ENCODE measurements at regions not wholly inside any gene's neighbourhood (a gene's known extent, or its start where the extent isn't known, plus 50 kb on each side); places are given as distances from the start of the nearest gene placed in this dataset.

- TF ChIP-seq RAD21 (IDR thresholded peaks at IDR 0.05 in 1 of 2, conservative IDR thresholded peaks at IDR 0.05 in 1 of 2; ENCODE audit: low read depth in 2 of 2, low read length in 2 of 2) (no peak), POLR2AphosphoS5 (IDR thresholded peaks at IDR 0.05; ENCODE audit: low read depth, low read length) (no peak), HDAC6 (IDR thresholded peaks at IDR 0.05; ENCODE audit: low read depth, low read length) (no peak), CBX5 (IDR thresholded peaks at IDR 0.05; ENCODE audit: low read depth, low read length) (no peak), TEAD4 (IDR thresholded peaks at IDR 0.05; ENCODE audit: low read depth, low read length) (no peak), BACH1 (IDR thresholded peaks at IDR 0.05; ENCODE audit: low read length) (no peak), GABPA (IDR thresholded peaks at IDR 0.05; ENCODE audit: borderline replicate concordance, insufficient read depth, low read length) (no peak), SP1 (IDR thresholded peaks at IDR 0.05; ENCODE audit: low read depth, low read length) (no peak)
These were observed 54.6 kb downstream of the FHIP2A start (continued) for GRCh38 chr10:114876169-114876568.
